CD4-positive, CD25-positive, alpha-beta regulatory T cell (primary cell): ENCODE measurements at regions not wholly inside any gene's neighbourhood (a gene's known extent, or its start where the extent isn't known, plus 50 kb on each side); places are given as distances from the start of the nearest gene placed in this dataset.

Experiments used
- ATAC-seq, 2 donors: fragments of 150-1000 bp; cut with Tn5 transposase; one replicate each; pipeline ENCODE4 v1.10.0; 2021; ENCODE audit warnings: low read depth in 2 of 2, moderate number of reproducible peaks in 2 of 2, moderate library complexity in 1 of 2
- DNase-seq, 3 donors: peaks; one replicate each; pipeline versions ENCODE4 v3.0.0 to v3.0.0-alpha.2; 2012 to 2022; ENCODE audit warnings: mixed read lengths in 1 of 3
- H3K27ac ChIP-seq: one replicate; pipeline ENCODE4 v1.7.0; 2013; ENCODE audit warnings: mild to moderate bottlenecking, low read length; ENCODE audit not compliant: insufficient read depth, poor library complexity, severe bottlenecking
- H3K27me3 ChIP-seq: one replicate; pipeline ENCODE4 v1.7.0; 2013; ENCODE audit warnings: low read length; ENCODE audit not compliant: control insufficient read depth, insufficient read depth
- H3K36me3 ChIP-seq: one replicate; pipeline ENCODE4 v1.7.0; 2013; ENCODE audit warnings: mild to moderate bottlenecking, low read length, moderate library complexity; ENCODE audit not compliant: control insufficient read depth, insufficient read depth
- H3K4me1 ChIP-seq: 2 replicates; pipeline ENCODE4 v1.7.0; 2013; ENCODE audit warnings: mild to moderate bottlenecking, low read length; ENCODE audit not compliant: insufficient read depth, control insufficient read depth, poor library complexity, severe bottlenecking
- H3K4me3 ChIP-seq: one replicate; pipeline ENCODE4 v1.7.0; 2013; ENCODE audit warnings: low read depth, mild to moderate bottlenecking, low read length, moderate library complexity
- H3K9me3 ChIP-seq, 2 experiments: 1 replicate in 1 of 2; 2 replicates in 1 of 2; pipeline ENCODE4 v1.7.0; 2013; ENCODE audit warnings: low read length in 2 of 2, mild to moderate bottlenecking in 1 of 2, moderate library complexity in 1 of 2; ENCODE audit not compliant: control insufficient read depth in 2 of 2
- H3K27ac Mint-ChIP-seq, 3 donors: one replicate each; pipeline ENCODE4 v1.8.0; 2020 to 2022; ENCODE audit warnings: mild to moderate bottlenecking in 3 of 3, mixed read lengths in 3 of 3, moderate library complexity in 2 of 3
- H3K27me3 Mint-ChIP-seq: one replicate; pipeline ENCODE4 v1.8.0; 2022; ENCODE audit warnings: mild to moderate bottlenecking, mixed read lengths
- H3K36me3 Mint-ChIP-seq: one replicate; pipeline ENCODE4 v1.8.0; 2020; ENCODE audit warnings: mixed read lengths
- H3K4me1 Mint-ChIP-seq, 4 donors: one replicate each; pipeline ENCODE4 v1.8.0; 2020 to 2022; ENCODE audit warnings: mixed read lengths in 4 of 4, mild to moderate bottlenecking in 1 of 4
- H3K4me3 Mint-ChIP-seq, 4 donors: one replicate each; pipeline ENCODE4 v1.8.0; 2020 to 2022; ENCODE audit warnings: mild to moderate bottlenecking in 4 of 4, mixed read lengths in 4 of 4, moderate library complexity in 3 of 4
- H3K9me3 Mint-ChIP-seq, 7 donors: one replicate each; pipeline ENCODE4 v1.8.0; 2020 to 2022; ENCODE audit warnings: mixed read lengths in 7 of 7, mild to moderate bottlenecking in 3 of 7, moderate library complexity in 2 of 7

DNA sequence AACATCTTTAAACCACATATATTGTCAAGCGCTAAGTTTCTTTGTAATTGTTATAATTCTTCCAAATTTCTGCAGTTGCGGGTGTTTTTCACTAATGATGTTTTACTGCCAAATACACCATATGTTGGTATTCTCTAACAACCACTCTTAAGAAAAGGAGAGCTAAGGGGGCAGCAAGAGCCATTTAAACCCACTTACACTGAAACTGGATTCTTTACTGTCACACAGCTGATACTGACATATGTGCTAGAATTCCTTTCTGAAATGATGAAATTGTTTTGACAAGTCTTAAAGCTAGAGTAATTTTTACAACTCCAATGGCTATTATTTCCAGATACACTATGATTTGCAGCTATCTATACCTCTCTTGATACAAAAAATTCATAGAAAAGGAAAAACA is 483.1 kb downstream of the CDH11 start:
- Mint-ChIP-seq H3K27me3 (no peaks in the 10 kb centered on the region), H3K4me3 (no peak overlapping the region), H3K36me3 (no peaks in the 10 kb centered on the region), H3K9me3 (peaks cover 0 to 17% (median 5%) of the 10 kb centered on the region in 7 donors), H3K4me1 (no peaks in the 10 kb centered on the region), H3K27ac (no peak overlapping the region)
- ATAC-seq = no peak
- H3K27me3 ChIP-seq = no peaks in the 10 kb centered on the region
- H3K4me3 ChIP-seq = no peak overlapping the region
- no peaks in the 10 kb centered on the region for H3K4me1 ChIP-seq
- H3K9me3 ChIP-seq = peaks cover 0 to 10% of the 10 kb centered on the region in 2 experiments
- H3K27ac ChIP-seq = no peak overlapping the region
- no peak for DNase-seq
- no peaks in the 10 kb centered on the region for H3K36me3 ChIP-seq

DNA sequence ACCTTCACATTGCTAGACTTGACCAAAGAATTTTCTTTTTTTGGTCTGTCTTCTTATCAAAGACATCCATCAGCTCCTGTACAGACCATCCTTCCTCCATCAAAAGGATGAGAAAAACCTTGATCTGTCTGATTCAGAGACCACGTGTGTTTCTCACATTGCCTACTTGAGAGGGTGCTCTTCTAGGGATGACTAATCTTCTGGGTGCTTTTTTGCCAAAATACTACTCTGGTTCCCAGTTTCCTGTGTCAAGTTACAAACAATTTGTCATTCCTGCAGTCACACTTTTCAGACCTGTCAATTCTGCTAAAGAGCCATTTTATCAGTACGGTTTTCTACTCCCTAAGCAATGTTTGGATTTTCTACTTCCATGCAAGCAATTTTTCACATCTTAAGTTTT is 492.2 kb downstream of the CDH11 start:
- no peaks in the 10 kb centered on the region for H3K36me3 Mint-ChIP-seq
- Histone ChIP-seq H3K9me3 (peaks cover under 1 to 29% of the 10 kb centered on the region in 2 experiments), H3K4me3 (no peak overlapping the region), H3K27ac (no peak overlapping the region), H3K27me3 (no peaks in the 10 kb centered on the region), H3K36me3 (no peaks in the 10 kb centered on the region), H3K4me1 (no peaks in the 10 kb centered on the region)
- no peaks in the 10 kb centered on the region for H3K4me1 Mint-ChIP-seq
- peaks cover 0 to 25% (median 5%) of the 10 kb centered on the region in 7 donors for H3K9me3 Mint-ChIP-seq
- no peak for DNase-seq
- H3K27me3 Mint-ChIP-seq = no peaks in the 10 kb centered on the region
- no peak overlapping the region for H3K4me3 Mint-ChIP-seq
- H3K27ac Mint-ChIP-seq = no peak overlapping the region
- ATAC-seq = no peak

DNA sequence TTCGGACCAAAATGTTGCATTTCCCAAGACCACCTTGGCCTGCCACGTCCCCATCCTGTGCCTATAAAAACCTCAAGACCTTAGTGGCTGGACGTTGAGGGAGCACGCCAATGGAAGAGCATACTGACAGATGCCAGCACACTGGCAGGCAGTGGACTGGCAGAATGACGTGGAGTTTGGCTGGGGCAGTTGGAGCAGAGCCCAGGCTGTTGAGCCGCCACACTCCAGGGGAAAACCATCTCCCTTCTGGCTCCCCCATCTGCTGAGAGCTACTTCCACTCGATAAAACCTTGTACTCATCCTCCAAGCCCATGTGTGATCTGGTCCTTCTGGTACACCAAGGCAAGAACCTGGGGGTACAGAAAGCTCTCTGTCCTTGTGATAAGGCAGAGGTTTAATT is 494.1 kb downstream of the CDH11 start:
- no peak for ATAC-seq
- H3K4me3 Mint-ChIP-seq = no peak overlapping the region
- no peaks in the 10 kb centered on the region for H3K4me1 ChIP-seq
- no peak overlapping the region for H3K27ac ChIP-seq
- H3K9me3 Mint-ChIP-seq = peaks cover 0 to 12% (median 8%) of the 10 kb centered on the region in 7 donors
- H3K27me3 Mint-ChIP-seq = no peaks in the 10 kb centered on the region
- peaks cover 1 to 23% of the 10 kb centered on the region in 2 experiments for H3K9me3 ChIP-seq
- H3K27me3 ChIP-seq = no peaks in the 10 kb centered on the region
- no peak for DNase-seq
- no peak overlapping the region for H3K27ac Mint-ChIP-seq
- H3K4me1 Mint-ChIP-seq = no peaks in the 10 kb centered on the region
- no peak overlapping the region for H3K4me3 ChIP-seq
- no peaks in the 10 kb centered on the region for H3K36me3 Mint-ChIP-seq
- H3K36me3 ChIP-seq = no peaks in the 10 kb centered on the region

DNA sequence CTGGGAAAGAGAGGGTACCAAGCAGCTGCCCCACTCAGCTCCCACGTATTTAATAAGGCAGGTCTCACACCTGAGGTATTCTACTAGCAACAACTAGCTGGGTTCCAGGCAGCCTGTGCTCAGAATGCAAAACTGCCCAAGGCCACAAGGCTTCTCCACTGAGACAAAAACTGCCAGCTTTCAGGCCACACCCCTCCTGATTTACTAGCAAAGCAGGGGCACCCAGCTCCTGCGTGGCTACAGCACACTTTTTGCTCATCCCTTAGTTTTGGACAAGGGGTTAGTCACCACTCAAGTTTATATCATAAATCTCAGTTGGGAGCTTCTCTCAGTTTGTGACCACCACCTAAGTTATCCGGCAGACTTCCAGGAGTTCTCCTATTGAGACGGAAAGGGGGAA is 494.6 kb downstream of the CDH11 start:
- no peak overlapping the region for H3K4me3 ChIP-seq
- Mint-ChIP-seq H3K36me3 (no peaks in the 10 kb centered on the region), H3K4me1 (no peaks in the 10 kb centered on the region), H3K9me3 (peaks cover 0 to 14% (median 11%) of the 10 kb centered on the region in 7 donors), H3K27me3 (no peaks in the 10 kb centered on the region), H3K4me3 (no peak overlapping the region), H3K27ac (no peak overlapping the region)
- ATAC-seq = no peak
- H3K36me3 ChIP-seq = no peaks in the 10 kb centered on the region
- peaks cover 1 to 23% of the 10 kb centered on the region in 2 experiments for H3K9me3 ChIP-seq
- no peak for DNase-seq
- H3K27ac ChIP-seq = no peak overlapping the region
- H3K27me3 ChIP-seq = no peaks in the 10 kb centered on the region
- no peaks in the 10 kb centered on the region for H3K4me1 ChIP-seq

DNA sequence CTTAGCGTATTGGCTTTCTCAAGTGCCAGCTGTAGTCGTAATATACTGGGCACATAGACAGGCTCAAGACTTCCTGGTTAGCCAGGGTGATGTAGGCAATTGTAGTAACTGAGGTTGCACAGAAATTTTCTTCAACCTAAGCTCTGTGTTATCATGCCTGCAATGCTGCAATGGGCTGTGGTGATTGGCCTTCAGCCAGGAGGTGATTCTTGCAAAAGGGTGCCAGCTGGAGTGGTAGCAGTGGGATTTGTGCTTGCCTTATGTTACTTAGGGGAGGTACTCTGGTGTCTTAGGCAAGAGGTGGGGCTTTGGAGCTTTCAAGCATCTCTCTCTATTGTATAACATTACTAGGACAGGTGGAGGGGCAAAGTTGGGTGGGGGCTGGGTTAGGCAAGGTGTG is 495.1 kb downstream of the CDH11 start:
- H3K9me3 ChIP-seq = peaks cover 2 to 23% of the 10 kb centered on the region in 2 experiments

DNA sequence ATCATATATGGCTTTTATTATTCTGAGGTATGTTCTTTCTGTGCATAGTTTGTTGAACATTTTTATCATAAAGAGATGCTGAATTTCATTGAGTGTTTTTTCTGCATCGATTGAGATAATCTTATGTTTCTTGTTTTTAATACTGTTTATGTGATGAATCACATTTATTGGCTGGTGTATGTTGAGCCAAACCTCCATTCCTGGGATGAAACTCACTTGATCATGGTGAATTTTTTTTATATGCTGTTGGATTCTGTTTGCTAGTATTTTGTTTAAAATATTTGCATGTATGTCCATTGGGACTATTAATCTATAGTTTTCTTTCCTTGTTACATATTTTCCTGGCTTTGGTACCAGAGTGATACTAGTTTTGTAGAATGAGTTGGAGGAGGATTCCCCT is 500.2 kb downstream of the CDH11 start:
- no peaks in the 10 kb centered on the region for H3K36me3 ChIP-seq
- H3K4me3 Mint-ChIP-seq = no peak overlapping the region
- no peaks in the 10 kb centered on the region for H3K4me1 Mint-ChIP-seq
- H3K4me3 ChIP-seq = no peak overlapping the region
- DNase-seq (no peak), ATAC-seq (no peak)
- H3K27ac Mint-ChIP-seq = no peak overlapping the region
- H3K27me3 ChIP-seq = no peaks in the 10 kb centered on the region
- peaks cover 0 to 25% (median 14%) of the 10 kb centered on the region in 7 donors for H3K9me3 Mint-ChIP-seq
- peaks cover 3% of the 10 kb centered on the region in 2 experiments for H3K9me3 ChIP-seq
- H3K36me3 Mint-ChIP-seq = no peaks in the 10 kb centered on the region
- H3K4me1 ChIP-seq = no peaks in the 10 kb centered on the region
- H3K27ac ChIP-seq = no peak overlapping the region
- no peaks in the 10 kb centered on the region for H3K27me3 Mint-ChIP-seq

More for the DNA sequence above, 495.1 kb downstream of the CDH11 start:
- Histone ChIP-seq H3K27me3 (no peaks in the 10 kb centered on the region), H3K4me3 (no peak overlapping the region), H3K36me3 (no peaks in the 10 kb centered on the region), H3K4me1 (no peaks in the 10 kb centered on the region), H3K27ac (no peak overlapping the region)
- Mint-ChIP-seq H3K4me1 (no peaks in the 10 kb centered on the region), H3K9me3 (peaks cover 0 to 20% (median 12%) of the 10 kb centered on the region in 7 donors), H3K4me3 (no peak overlapping the region), H3K36me3 (no peaks in the 10 kb centered on the region), H3K27ac (no peak overlapping the region), H3K27me3 (no peaks in the 10 kb centered on the region)
- no peak for DNase-seq
- no peak for ATAC-seq

DNA sequence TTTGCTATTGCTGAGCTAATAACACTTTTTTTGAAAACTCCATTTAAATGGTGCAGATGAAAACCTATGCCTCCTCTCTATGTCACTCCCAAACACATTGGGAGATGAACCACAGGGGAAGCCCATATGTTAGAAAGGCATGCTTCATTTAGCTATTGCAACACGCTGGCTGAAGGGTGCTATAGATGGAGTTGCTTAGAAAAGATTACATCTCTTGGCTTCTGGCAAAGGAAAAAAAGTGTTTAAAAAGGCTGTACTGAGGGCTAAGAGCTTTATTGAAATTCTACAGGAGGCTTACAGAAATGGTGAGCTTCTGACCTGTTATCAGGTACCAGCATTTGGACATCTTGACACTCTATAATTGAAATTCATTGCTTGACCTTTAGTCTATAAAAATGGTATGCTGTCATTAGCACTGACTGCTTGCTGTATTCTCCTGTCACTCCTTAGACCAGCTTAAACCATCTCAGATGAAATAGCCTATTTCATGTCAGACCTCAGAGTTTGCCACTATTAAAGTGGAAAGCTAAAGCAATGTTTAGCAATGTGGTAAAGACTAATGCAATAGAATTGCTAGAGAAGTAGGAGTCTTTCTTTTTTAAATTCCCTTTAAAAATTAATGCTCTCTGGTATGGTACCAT is 503.9 kb downstream of the CDH11 start:
- ATAC-seq = no peak
- H3K27me3 Mint-ChIP-seq = no peaks in the 10 kb centered on the region
- no peaks in the 10 kb centered on the region for H3K36me3 Mint-ChIP-seq
- H3K27ac Mint-ChIP-seq = no peak overlapping the region
- H3K27me3 ChIP-seq = no peaks in the 10 kb centered on the region
- no peak overlapping the region for H3K4me3 Mint-ChIP-seq
- H3K9me3 Mint-ChIP-seq = peaks cover 5 to 43% (median 18%) of the 10 kb centered on the region in 7 donors
- H3K4me1 Mint-ChIP-seq = no peaks in the 10 kb centered on the region
- peaks cover 4 to 10% of the 10 kb centered on the region in 2 experiments for H3K9me3 ChIP-seq
- H3K36me3 ChIP-seq = no peaks in the 10 kb centered on the region
- no peak overlapping the region for H3K4me3 ChIP-seq
- H3K4me1 ChIP-seq = no peaks in the 10 kb centered on the region
- no peak overlapping the region for H3K27ac ChIP-seq
- no peak for DNase-seq

DNA sequence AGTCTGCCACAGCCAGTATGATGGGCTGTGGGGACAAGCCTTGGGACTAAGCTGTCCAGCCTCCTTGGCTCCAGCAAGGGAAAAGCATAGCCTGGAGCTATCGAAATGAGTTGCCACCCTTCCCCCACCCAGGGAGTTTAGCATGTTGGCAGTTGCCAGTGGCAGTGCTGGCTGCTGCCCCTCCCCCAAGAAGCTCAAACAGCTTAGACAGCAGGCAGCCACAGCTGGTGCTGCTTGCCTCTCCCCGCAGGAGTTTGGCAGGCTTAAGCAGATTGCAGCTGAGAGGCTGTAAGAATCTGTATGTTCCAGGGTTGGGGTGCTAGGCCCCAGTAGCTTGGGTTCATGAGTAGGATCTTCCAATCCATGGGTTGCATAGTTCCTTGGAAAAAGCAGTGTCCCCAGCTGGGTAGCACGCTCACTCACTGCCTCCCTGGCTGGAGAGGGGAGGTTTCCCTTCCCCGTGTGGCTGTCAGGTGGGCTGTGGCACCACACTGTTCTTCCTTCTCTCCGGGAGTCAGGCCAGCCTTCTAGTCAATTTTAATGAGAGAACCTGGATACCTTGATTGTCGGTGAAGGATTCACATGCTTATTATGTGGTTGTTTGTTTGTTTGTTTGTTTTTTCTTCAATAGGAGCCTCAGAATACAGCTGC is 506.1 kb downstream of the CDH11 start:
- Histone ChIP-seq H3K4me1 (no peaks in the 10 kb centered on the region), H3K27me3 (no peaks in the 10 kb centered on the region), H3K36me3 (no peaks in the 10 kb centered on the region), H3K4me3 (no peak overlapping the region), H3K9me3 (peaks cover 2 to 10% of the 10 kb centered on the region in 2 experiments), H3K27ac (no peak overlapping the region)
- Mint-ChIP-seq H3K4me1 (no peaks in the 10 kb centered on the region), H3K27ac (no peak overlapping the region), H3K4me3 (no peak overlapping the region), H3K27me3 (no peaks in the 10 kb centered on the region), H3K9me3 (peaks cover 8 to 49% (median 18%) of the 10 kb centered on the region in 7 donors), H3K36me3 (no peaks in the 10 kb centered on the region)
- DNase-seq (no peak), ATAC-seq (no peak)
